Activated T-helper 1 cell treated with anti-CD3 and anti-CD28 coated beads, Interleukin-12 subunit alpha, Interleukin-12 subunit beta, Interleukin-2, Interleukin-4 antibody, amounts not matched to agents 30 ng/mL and 10 ng/mL and 1 ng/mL, durations not matched to agents 14 hours and 24 hours and 36 hours (primary cell): ENCODE measurements at regions not wholly inside any gene's neighbourhood (a gene's known extent, or its start where the extent isn't known, plus 50 kb on each side); places are given as distances from the start of the nearest gene placed in this dataset.
A peak's percentile ranks its signal among the peaks of the same experiment; 100 is the strongest.

ENCODE experiments used
- DNase-seq: peaks from one replicate; pipeline ENCODE4 v3.0.0; 2021; ENCODE audit warnings: low spot score
- H3K27ac Mint-ChIP-seq: one replicate; pipeline ENCODE4 v1.8.0; 2021; ENCODE audit warnings: mild to moderate bottlenecking, mixed read lengths
- H3K27me3 Mint-ChIP-seq: one replicate; pipeline ENCODE4 v1.8.0; 2022; ENCODE audit warnings: mild to moderate bottlenecking, moderate library complexity, mixed read lengths; ENCODE audit not compliant: insufficient read depth
- H3K36me3 Mint-ChIP-seq: one replicate; pipeline ENCODE4 v1.8.0; 2021; ENCODE audit warnings: low read depth, mixed read lengths
- H3K4me1 Mint-ChIP-seq: one replicate; pipeline ENCODE4 v1.8.0; 2021; ENCODE audit warnings: low read depth, mixed read lengths
- H3K4me3 Mint-ChIP-seq: one replicate; pipeline ENCODE4 v1.8.0; 2021; ENCODE audit warnings: mild to moderate bottlenecking, moderate library complexity, mixed read lengths
- H3K9me3 Mint-ChIP-seq: one replicate; pipeline ENCODE4 v1.8.0; 2021; ENCODE audit warnings: mixed read lengths
- intact Hi-C: fragments of 100-400 bp; cut with micrococcal nuclease; formaldehyde crosslinking; loops from one replicate; pipeline ENCODE4 v1.15.1; 2024

DNA sequence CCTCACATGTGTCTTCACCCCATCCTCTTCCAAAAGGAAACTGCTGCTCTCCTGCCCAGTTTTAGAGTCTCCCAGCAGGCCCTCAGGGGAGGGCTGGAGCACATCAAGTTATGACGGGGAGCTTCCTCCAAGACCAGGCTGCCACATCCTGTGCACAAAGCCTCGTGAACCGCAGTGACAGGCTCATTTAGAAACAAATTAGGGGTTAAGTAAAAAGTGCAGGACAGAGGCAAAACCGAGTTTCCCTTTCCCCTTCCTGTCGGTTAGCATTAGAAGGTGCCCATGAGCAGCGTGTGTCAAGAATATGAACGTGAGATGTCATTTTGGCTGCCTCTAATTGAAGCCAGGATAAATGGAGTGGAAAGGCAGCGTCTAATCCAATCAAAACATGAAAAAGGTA, 199.7 kb downstream of the ARRDC4 start:
- H3K36me3 Mint-ChIP-seq = no peaks in the 10 kb centered on the region
- DNase-seq = peak; percentile 64
- H3K27me3 Mint-ChIP-seq = peaks cover 9% of the 10 kb centered on the region
- H3K9me3 Mint-ChIP-seq = no peaks in the 10 kb centered on the region
- intact Hi-C loops = no loop called here
- H3K4me1 Mint-ChIP-seq = peaks cover 25% of the 10 kb centered on the region
- peak overlapping the region; percentile 10 for H3K27ac Mint-ChIP-seq
- H3K4me3 Mint-ChIP-seq = peak overlapping the region; percentile 12

DNA sequence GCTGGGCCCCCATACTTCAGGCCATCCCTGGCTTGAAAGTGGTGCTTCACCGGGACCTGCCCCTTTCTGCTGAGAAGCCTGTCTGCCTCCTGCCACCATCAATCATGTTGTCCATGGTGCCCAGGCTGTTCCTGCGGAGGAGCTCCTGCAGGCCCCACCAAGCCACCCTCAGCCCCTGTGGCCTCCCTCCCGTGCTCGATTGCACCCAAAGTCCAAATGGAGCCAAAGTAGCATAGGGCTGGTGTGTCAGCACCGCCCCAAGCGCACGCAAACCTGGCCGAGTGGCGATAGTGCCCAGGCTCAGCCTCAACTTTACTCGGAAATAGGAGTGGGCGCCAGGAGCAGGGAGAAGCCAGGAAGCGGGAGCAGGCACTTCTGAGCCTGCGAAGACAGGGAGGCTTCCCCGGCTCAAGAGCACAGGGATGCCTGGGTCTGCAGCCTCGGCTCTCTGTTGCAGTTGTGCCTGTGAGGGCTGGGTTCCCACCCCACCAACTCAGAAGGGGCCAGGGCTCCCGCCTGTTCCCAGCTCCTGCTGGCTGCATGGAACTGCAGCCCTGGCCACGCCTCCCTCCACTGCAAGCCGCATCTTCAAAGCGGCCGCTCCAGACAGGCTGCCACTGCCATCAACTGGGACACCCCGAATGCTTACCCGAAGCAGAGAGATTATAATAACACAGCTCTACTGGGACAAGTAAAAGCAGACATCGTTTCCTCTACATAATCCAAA, 203.0 kb downstream of the ARRDC4 start:
- H3K4me3 Mint-ChIP-seq = no peak overlapping the region
- H3K27ac Mint-ChIP-seq = no peak overlapping the region
- H3K9me3 Mint-ChIP-seq = no peaks in the 10 kb centered on the region
- intact Hi-C loops = no loop called here
- DNase-seq = no peak
- H3K4me1 Mint-ChIP-seq = peaks cover 25% of the 10 kb centered on the region
- peaks cover 5% of the 10 kb centered on the region for H3K27me3 Mint-ChIP-seq
- H3K36me3 Mint-ChIP-seq = no peaks in the 10 kb centered on the region

DNA sequence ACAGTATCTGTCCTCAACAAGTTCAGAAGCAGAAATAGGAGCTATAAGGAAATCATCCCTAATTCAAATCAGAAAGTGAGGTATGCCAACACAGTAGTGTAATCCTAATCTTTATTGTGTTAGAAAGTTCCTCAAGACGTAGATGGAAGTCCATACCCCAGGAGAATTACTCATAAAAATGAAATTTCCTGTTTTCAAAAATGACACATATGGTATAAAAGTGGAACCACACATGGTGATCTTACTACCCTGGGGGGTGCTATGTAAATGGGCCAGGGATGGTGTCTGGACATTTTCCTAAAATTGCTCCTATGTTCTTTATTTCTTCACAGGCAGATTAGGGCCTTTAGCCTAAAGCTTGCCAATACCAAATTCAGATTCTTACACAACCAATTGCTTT, 204.1 kb downstream of the ARRDC4 start:
- H3K27ac Mint-ChIP-seq = no peak overlapping the region
- no peaks in the 10 kb centered on the region for H3K9me3 Mint-ChIP-seq
- intact Hi-C loops = no loop called here
- H3K27me3 Mint-ChIP-seq = peaks cover 10% of the 10 kb centered on the region
- no peak overlapping the region for H3K4me3 Mint-ChIP-seq
- H3K36me3 Mint-ChIP-seq = no peaks in the 10 kb centered on the region
- peaks cover 16% of the 10 kb centered on the region for H3K4me1 Mint-ChIP-seq
- DNase-seq = no peak

DNA sequence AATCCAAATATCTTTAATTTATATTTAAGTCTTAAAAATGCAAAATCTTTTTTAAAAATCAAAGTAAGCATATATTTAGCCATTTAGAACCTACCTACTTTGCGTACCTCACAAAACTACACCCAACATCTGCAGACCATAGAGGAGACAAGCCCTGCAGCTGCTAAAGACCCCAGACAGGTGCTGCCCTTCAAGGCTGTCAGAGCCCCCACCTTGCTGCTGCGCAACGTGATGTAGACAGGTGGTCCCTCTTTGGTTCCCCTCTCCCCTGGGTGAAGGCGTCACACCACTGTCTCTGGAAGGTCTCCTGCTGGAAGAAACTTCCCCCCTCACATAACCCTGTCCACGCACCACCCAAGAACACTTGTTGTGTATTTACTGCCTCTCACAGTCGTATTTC, 204.5 kb downstream of the ARRDC4 start:
- no peak overlapping the region for H3K27ac Mint-ChIP-seq
- peaks cover 12% of the 10 kb centered on the region for H3K4me1 Mint-ChIP-seq

DNA sequence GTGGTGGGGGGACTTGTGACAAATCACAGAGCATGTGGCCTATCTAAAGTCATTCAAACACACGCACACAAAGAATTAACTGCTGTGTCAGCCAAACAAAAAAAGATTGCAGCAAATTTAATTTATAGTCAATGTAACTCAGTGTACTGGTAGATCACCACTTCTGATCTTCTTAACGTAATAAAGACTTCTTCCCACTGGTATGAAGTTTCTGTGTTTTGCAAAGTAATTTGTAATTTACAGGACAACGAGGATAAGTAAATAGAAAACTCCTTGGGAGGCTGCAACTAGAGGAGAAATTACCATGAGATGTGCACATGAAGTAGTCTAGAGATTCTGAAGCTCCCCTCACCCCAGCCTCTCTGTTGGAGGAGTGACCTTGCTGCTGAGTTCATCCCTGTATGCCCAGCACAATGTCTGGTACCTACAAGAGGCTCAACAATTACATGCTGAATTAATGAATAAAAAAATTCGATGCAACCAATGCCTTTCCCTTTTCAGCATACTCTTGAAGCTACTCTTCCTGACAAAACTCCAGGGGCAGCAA, 207.3 kb downstream of the ARRDC4 start:
- intact Hi-C loops = no loop called here
- Mint-ChIP-seq H3K9me3 (no peaks in the 10 kb centered on the region), H3K27me3 (peaks cover 20% of the 10 kb centered on the region), H3K27ac (no peak overlapping the region), H3K36me3 (no peaks in the 10 kb centered on the region), H3K4me3 (no peak overlapping the region), H3K4me1 (no peaks in the 10 kb centered on the region)
- DNase-seq = no peak

More for the DNA sequence above, 204.5 kb downstream of the ARRDC4 start:
- Mint-ChIP-seq H3K9me3 (no peaks in the 10 kb centered on the region), H3K36me3 (no peaks in the 10 kb centered on the region), H3K27me3 (peaks cover 12% of the 10 kb centered on the region), H3K4me3 (no peak overlapping the region)
- no peak for DNase-seq
- intact Hi-C loops = no loop called here

- H3K27me3 Mint-ChIP-seq = peaks cover 20% of the 10 kb centered on the region
- H3K36me3 Mint-ChIP-seq = no peaks in the 10 kb centered on the region
- H3K4me1 Mint-ChIP-seq = no peaks in the 10 kb centered on the region
- no peaks in the 10 kb centered on the region for H3K9me3 Mint-ChIP-seq
- intact Hi-C loops = no loop called here
- H3K4me3 Mint-ChIP-seq = no peak overlapping the region
- H3K27ac Mint-ChIP-seq = no peak overlapping the region
- no peak for DNase-seq
These were observed 209.0 kb downstream of the ARRDC4 start for GRCh38 chr15:98169551-98169950.

DNA sequence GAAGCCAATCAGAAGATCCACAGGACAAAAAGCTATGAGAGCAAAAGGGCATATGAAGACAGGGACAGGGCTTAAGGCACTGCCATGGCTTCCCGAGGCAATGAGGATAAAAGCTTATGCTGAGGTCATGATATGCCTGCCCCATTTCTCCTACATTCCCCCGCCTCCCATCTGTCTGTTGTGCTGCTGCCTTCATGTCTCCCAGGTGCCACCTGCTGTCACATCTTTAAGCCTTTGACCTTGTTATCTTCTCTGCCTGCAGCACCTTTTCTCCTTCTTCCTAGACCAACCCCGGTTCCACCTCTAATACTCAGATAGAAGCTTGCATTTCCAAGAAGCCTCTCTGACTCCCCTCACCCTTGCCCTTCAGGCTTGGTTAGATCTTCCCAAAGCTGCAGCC, 213.8 kb downstream of the ARRDC4 start:
- Mint-ChIP-seq H3K4me3 (no peak overlapping the region), H3K9me3 (no peaks in the 10 kb centered on the region), H3K27me3 (peaks cover 22% of the 10 kb centered on the region), H3K4me1 (peaks cover 4% of the 10 kb centered on the region), H3K36me3 (no peaks in the 10 kb centered on the region), H3K27ac (no peak overlapping the region)
- intact Hi-C loops = no loop called here
- no peak for DNase-seq

GRCh38 chr15:98174841-98175240, 214.3 kb downstream of the ARRDC4 start:
- Mint-ChIP-seq H3K9me3 (no peaks in the 10 kb centered on the region), H3K27ac (no peak overlapping the region), H3K36me3 (no peaks in the 10 kb centered on the region), H3K4me3 (no peak overlapping the region), H3K4me1 (peaks cover 4% of the 10 kb centered on the region), H3K27me3 (peaks cover 21% of the 10 kb centered on the region)
- intact Hi-C loops = no loop called here
- no peak for DNase-seq

DNA sequence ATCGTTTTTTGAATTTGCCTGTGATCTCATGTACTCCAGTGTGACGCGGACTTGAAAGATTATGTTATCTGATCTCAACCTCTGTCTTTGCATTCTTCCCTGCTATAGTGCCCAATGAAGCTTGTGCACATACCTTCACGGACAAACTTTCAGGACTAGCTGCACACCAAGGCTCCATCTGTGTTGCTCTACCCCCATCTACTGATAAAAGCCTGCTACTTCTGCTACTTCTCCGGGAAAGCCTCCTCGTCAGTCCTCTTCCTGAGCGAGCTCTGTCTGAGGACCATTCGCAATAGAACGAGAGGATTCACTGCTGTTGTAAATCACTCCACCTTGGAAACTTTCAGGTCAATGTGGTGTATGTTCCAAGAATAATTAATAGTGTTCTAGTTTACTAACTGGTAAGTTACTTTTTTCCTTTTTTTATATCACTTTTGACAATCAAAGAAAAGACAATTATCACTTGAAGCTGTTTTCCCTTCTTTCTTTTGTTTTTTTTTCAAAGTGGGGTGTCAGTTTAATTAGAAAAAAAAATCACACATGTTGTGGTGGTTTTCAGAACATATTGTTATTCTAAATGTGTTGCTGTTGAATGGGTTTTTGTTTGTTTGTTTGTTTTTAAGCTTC, 217.6 kb downstream of the ARRDC4 start:
- peak; percentile 34 for DNase-seq
- no peak overlapping the region for H3K4me3 Mint-ChIP-seq
- no peak overlapping the region for H3K27ac Mint-ChIP-seq
- intact Hi-C loops = loop anchor here (1.0 kb wide), 2 partner anchors 93 to 269 kb away; no protein-coding TSS in a partner anchor
- no peaks in the 10 kb centered on the region for H3K9me3 Mint-ChIP-seq
- peaks cover 4% of the 10 kb centered on the region for H3K4me1 Mint-ChIP-seq
- no peaks in the 10 kb centered on the region for H3K36me3 Mint-ChIP-seq
- peaks cover 14% of the 10 kb centered on the region for H3K27me3 Mint-ChIP-seq

DNA sequence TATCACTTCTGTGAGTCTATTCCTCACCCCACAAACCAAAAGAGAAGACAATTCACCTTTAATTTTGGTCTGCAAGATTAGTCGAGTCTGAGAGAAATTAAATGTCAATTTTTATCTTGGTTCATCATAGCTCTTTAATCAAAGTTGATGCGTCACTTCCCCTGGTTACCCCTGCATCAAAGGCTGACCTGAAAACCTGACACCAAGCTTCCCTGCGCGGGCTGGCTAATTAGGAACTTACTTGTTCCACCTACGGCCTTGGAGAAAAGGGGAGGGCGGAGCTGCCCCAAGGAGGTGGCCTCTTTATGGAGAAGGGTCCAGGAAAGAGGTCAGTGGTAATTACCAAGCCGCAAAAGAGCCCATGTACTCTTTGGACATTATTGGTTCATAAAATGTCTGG, 218.4 kb downstream of the ARRDC4 start:
- H3K4me3 Mint-ChIP-seq = no peak overlapping the region
- no peak overlapping the region for H3K27ac Mint-ChIP-seq
- DNase-seq = no peak
- H3K27me3 Mint-ChIP-seq = peaks cover 18% of the 10 kb centered on the region
- intact Hi-C loops = loop anchor here (1.0 kb wide), 2 partner anchors 94 to 270 kb away; no protein-coding TSS in a partner anchor
- H3K9me3 Mint-ChIP-seq = no peaks in the 10 kb centered on the region
- H3K36me3 Mint-ChIP-seq = no peaks in the 10 kb centered on the region
- peaks cover 4% of the 10 kb centered on the region for H3K4me1 Mint-ChIP-seq

DNA sequence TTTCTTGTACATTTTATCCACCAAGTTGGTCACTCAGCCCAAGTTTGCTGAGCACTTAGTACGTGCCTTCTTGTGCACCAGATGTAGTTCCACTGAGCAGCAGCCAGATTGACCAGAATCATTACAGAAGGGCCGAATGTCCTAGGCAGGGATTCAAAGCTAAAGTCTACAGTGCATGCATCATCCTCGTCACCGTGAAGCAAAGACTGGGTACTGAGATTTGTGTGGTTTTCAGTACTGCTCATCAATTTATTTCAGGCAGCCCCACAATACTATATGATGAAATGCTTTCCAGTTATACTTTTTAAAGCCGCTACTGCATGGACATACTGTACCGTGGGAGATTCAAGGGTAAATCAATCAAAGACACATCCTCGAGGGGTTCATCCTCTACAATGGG, 227.0 kb downstream of the ARRDC4 start:
- no peak overlapping the region for H3K27ac Mint-ChIP-seq
- peaks cover 5% of the 10 kb centered on the region for H3K27me3 Mint-ChIP-seq
- no peaks in the 10 kb centered on the region for H3K4me1 Mint-ChIP-seq
- no peaks in the 10 kb centered on the region for H3K36me3 Mint-ChIP-seq
- H3K4me3 Mint-ChIP-seq = no peak overlapping the region
- peaks cover 4% of the 10 kb centered on the region for H3K9me3 Mint-ChIP-seq
- no peak for DNase-seq
- intact Hi-C loops = no loop called here

DNA sequence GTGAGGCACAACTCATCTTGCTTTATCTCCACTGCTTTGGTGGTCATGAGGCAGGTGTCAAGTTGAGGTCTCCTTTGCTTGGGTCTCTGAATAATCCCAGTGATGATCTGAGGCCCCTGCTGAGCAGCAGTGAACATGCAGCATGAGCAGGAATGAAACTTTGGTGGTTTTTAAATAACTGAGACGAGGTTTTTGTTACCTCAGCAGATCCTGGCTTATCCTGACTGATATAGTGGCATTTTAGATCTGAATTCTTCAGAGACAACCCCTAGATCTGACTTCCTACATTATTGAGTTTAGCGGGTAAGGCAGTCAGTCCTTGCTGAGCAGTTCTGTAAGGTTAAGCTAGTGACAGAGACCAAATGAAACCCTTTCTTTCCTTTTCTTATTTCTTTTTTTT, 230.4 kb downstream of the ARRDC4 start:
- DNase-seq = no peak
- H3K9me3 Mint-ChIP-seq = peaks cover 4% of the 10 kb centered on the region
- no peak overlapping the region for H3K4me3 Mint-ChIP-seq
- intact Hi-C loops = no loop called here
- no peaks in the 10 kb centered on the region for H3K36me3 Mint-ChIP-seq
- no peak overlapping the region for H3K27ac Mint-ChIP-seq
- H3K4me1 Mint-ChIP-seq = no peaks in the 10 kb centered on the region
- H3K27me3 Mint-ChIP-seq = no peaks in the 10 kb centered on the region

DNA sequence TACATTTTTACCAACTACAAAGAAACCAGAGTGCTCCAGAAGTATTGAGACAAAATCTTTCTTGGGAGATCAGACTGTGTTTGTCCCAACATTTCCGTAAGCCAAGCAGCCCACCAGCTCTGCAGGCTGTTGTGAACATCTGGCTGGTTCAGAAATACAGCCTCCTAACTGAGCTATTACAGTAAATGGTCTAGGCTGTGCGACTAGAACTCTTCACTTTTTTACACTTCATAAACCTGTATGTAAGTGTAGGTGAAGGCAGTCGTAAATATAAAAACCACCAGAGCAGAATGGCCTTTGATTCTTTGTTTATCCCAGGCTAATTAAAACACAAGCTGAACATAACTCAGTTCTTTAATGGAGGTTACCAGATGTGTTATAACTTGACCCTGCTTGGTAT, 235.3 kb downstream of the ARRDC4 start:
- Mint-ChIP-seq H3K9me3 (peaks cover 1% of the 10 kb centered on the region), H3K36me3 (no peaks in the 10 kb centered on the region), H3K4me1 (no peaks in the 10 kb centered on the region), H3K27ac (no peak overlapping the region), H3K4me3 (no peak overlapping the region), H3K27me3 (no peaks in the 10 kb centered on the region)
- intact Hi-C loops = no loop called here
- no peak for DNase-seq
